GM23248 (cell line): ENCODE measurements at regions not wholly inside any gene's neighbourhood (a gene's known extent, or its start where the extent isn't known, plus 50 kb on each side); places are given as distances from the start of the nearest gene placed in this dataset.

Experiments
- DNase-seq: peaks from one replicate; pipeline ENCODE4 v3.0.0-alpha.2; 2015
- H2AFZ ChIP-seq: fragments of 200-600 bp; sonication (generic); 2 replicates; pipeline ENCODE4 v1.6.1; 2016; ENCODE audit warnings: antibody characterized with exemption
- H3F3A ChIP-seq: fragments of 200-600 bp; sonication (generic); 2 replicates; pipeline ENCODE4 v1.6.1; 2016; ENCODE audit warnings: mild to moderate bottlenecking, antibody characterized with exemption, mixed run types; ENCODE audit not compliant: insufficient read depth
- H3K27ac ChIP-seq: fragments of 200-600 bp; sonication (generic); 2 replicates; pipeline ENCODE4 v1.5.1; 2016; ENCODE audit warnings: mild to moderate bottlenecking
- H3K27me3 ChIP-seq: fragments of 200-600 bp; sonication (generic); replicated peaks from 2 replicates; pipeline ENCODE4 v1.6.1; 2016; ENCODE audit warnings: mild to moderate bottlenecking; ENCODE audit not compliant: insufficient read depth
- H3K36me3 ChIP-seq: fragments of 200-600 bp; sonication (generic); 2 replicates; pipeline ENCODE4 v1.6.1; 2016; ENCODE audit warnings: low read depth, mild to moderate bottlenecking
- H3K4me1 ChIP-seq: fragments of 200-600 bp; sonication (generic); 2 replicates; pipeline ENCODE4 v1.6.1; 2016; ENCODE audit warnings: mild to moderate bottlenecking; ENCODE audit not compliant: insufficient read depth
- H3K4me2 ChIP-seq: fragments of 200-600 bp; sonication (generic); one replicate; pipeline ENCODE4 v1.6.1; 2016; ENCODE audit warnings: mild to moderate bottlenecking; ENCODE audit not compliant: unreplicated experiment
- H3K4me3 ChIP-seq: fragments of 200-600 bp; sonication (generic); 2 replicates; pipeline ENCODE4 v1.5.1; 2016; ENCODE audit warnings: mild to moderate bottlenecking
- H3K79me2 ChIP-seq: fragments of 200-600 bp; sonication (generic); 2 replicates; pipeline ENCODE4 v1.6.1; 2016; ENCODE audit warnings: mild to moderate bottlenecking; ENCODE audit not compliant: insufficient read depth
- H3K9ac ChIP-seq: fragments of 200-600 bp; sonication (generic); 2 replicates; pipeline ENCODE4 v1.6.1; 2016; ENCODE audit warnings: mild to moderate bottlenecking
- H3K9me2 ChIP-seq: fragments of 200-600 bp; sonication (generic); 2 replicates; pipeline ENCODE4 v1.6.1; 2016; ENCODE audit warnings: mixed run types, mild to moderate bottlenecking, moderate library complexity; ENCODE audit not compliant: insufficient read depth
- H3K9me3 ChIP-seq: fragments of 200-600 bp; sonication (generic); one replicate; pipeline ENCODE4 v1.6.1; 2017; ENCODE audit warnings: low read depth
- H4K20me1 ChIP-seq: fragments of 200-600 bp; sonication (generic); 2 replicates; pipeline ENCODE4 v1.6.0; 2016; ENCODE audit not compliant: insufficient read depth
- EZH2 ChIP-seq: fragments of 200-600 bp; sonication (generic); IDR thresholded peaks from 2 replicates; pipeline ENCODE4 v1.6.1; 2018; ENCODE audit warnings: antibody characterized with exemption, mild to moderate bottlenecking; ENCODE audit not compliant: insufficient read depth, poor library complexity, severe bottlenecking
- EZH2phosphoT487 ChIP-seq: fragments of 200-600 bp; sonication (generic); IDR thresholded peaks from 2 replicates; pipeline ENCODE4 v1.6.1; 2018; ENCODE audit warnings: antibody characterized with exemption, moderate library complexity, mild to moderate bottlenecking, low read depth; ENCODE audit not compliant: insufficient read depth
- WGBS, 2 experiments: methylation state at CpG; one replicate each; pipeline ENCODE4 v1.1.6; 2015 to 2017; ENCODE audit warnings: low lambda C conversion rate in 2 of 2, low coverage in 1 of 2; ENCODE audit errors: missing lambda C conversion rate in 2 of 2; 5-methylcytosine and 5-hydroxymethylcytosine counted together
- in situ Hi-C: fragments of 300-500 bp; cut with MboI; formaldehyde crosslinking; loops from 2 replicates; pipeline ENCODE4 v1.15.0; 2020

GRCh38 chr16:51701025-51701424 lies 550.0 kb upstream of the SALL1 start:
- H3K27me3 ChIP-seq, result peaks cover 7% of the 10 kb centered on the region; the same call in 1 of the 2 replicates
- H3K4me1 ChIP-seq, result no peaks in the 10 kb centered on the region
- no peak overlapping the region for H3K9ac ChIP-seq
- H3K27ac ChIP-seq, result no peak overlapping the region
- H2AFZ ChIP-seq, result no peak overlapping the region
- no peaks in the 10 kb centered on the region for H3F3A ChIP-seq
- no peaks in the 10 kb centered on the region for H3K9me3 ChIP-seq
- H3K79me2 ChIP-seq, result no peaks in the 10 kb centered on the region
- TF ChIP-seq EZH2 (no peak), EZH2phosphoT487 (no peak)
- no peak for DNase-seq
- no peaks in the 10 kb centered on the region for H3K36me3 ChIP-seq
- H3K4me3 ChIP-seq, result no peak overlapping the region
- no peaks in the 10 kb centered on the region for H3K9me2 ChIP-seq
- H3K4me2 ChIP-seq, result no peak overlapping the region
- WGBS, 2 experiments, result 73 to 86% methylated on average over 1 of the region's 1 CpG
- in situ Hi-C loops, result no loop called here
- H4K20me1 ChIP-seq, result no peaks in the 10 kb centered on the region

- H3K4me1 ChIP-seq, result no peaks in the 10 kb centered on the region
- no peak for DNase-seq
- H3K9me2 ChIP-seq, result no peaks in the 10 kb centered on the region
- H3F3A ChIP-seq, result no peaks in the 10 kb centered on the region
- H3K4me3 ChIP-seq, result no peak overlapping the region
- peaks cover 7% of the 10 kb centered on the region; the same call in 1 of the 2 replicates for H3K27me3 ChIP-seq
- in situ Hi-C loops, result no loop called here
- no peak overlapping the region for H3K9ac ChIP-seq
- no peak overlapping the region for H2AFZ ChIP-seq
- WGBS, 2 experiments, result 60 to 67% methylated on average over 5 of the region's 5 CpGs
- H3K4me2 ChIP-seq, result no peak overlapping the region
- H4K20me1 ChIP-seq, result no peaks in the 10 kb centered on the region
- H3K79me2 ChIP-seq, result no peaks in the 10 kb centered on the region
- no peaks in the 10 kb centered on the region for H3K36me3 ChIP-seq
- no peak overlapping the region for H3K27ac ChIP-seq
- no peak for TF ChIP-seq EZH2
- TF ChIP-seq EZH2phosphoT487, result no peak
- H3K9me3 ChIP-seq, result no peaks in the 10 kb centered on the region
These were observed 548.8 kb upstream of the SALL1 start for GRCh38 chr16:51699686-51700396.

- no peaks in the 10 kb centered on the region for H4K20me1 ChIP-seq
- peaks cover 7% of the 10 kb centered on the region; the same call in 1 of the 2 replicates for H3K27me3 ChIP-seq
- TF ChIP-seq EZH2 (no peak), EZH2phosphoT487 (no peak)
- DNase-seq, result no peak
- H3K79me2 ChIP-seq, result no peaks in the 10 kb centered on the region
- H3K9me2 ChIP-seq, result no peaks in the 10 kb centered on the region
- no peak overlapping the region for H2AFZ ChIP-seq
- H3K9me3 ChIP-seq, result no peaks in the 10 kb centered on the region
- no peak overlapping the region for H3K4me2 ChIP-seq
- H3K4me1 ChIP-seq, result no peaks in the 10 kb centered on the region
- in situ Hi-C loops, result no loop called here
- no peak overlapping the region for H3K9ac ChIP-seq
- H3K36me3 ChIP-seq, result no peaks in the 10 kb centered on the region
- WGBS, 2 experiments, result 47 to 50% methylated on average over 2 of the region's 2 CpGs
- H3K27ac ChIP-seq, result no peak overlapping the region
- no peaks in the 10 kb centered on the region for H3F3A ChIP-seq
- no peak overlapping the region for H3K4me3 ChIP-seq
These were observed 547.6 kb upstream of the SALL1 start for GRCh38 chr16:51698647-51699046.

GRCh38 chr16:51697454-51697853 lies 546.4 kb upstream of the SALL1 start:
- H2AFZ ChIP-seq, result no peak overlapping the region
- no peaks in the 10 kb centered on the region for H3K36me3 ChIP-seq
- no peaks in the 10 kb centered on the region for H3K9me2 ChIP-seq
- H3K27ac ChIP-seq, result no peak overlapping the region
- H3K9ac ChIP-seq, result no peak overlapping the region
- peaks cover 7% of the 10 kb centered on the region; the same call in 1 of the 2 replicates for H3K27me3 ChIP-seq
- no peak overlapping the region for H3K4me2 ChIP-seq
- no peaks in the 10 kb centered on the region for H3K4me1 ChIP-seq
- in situ Hi-C loops, result no loop called here
- DNase-seq, result no peak
- H3F3A ChIP-seq, result no peaks in the 10 kb centered on the region
- no peaks in the 10 kb centered on the region for H3K9me3 ChIP-seq
- TF ChIP-seq EZH2 (no peak), EZH2phosphoT487 (no peak)
- no peaks in the 10 kb centered on the region for H3K79me2 ChIP-seq
- no peaks in the 10 kb centered on the region for H4K20me1 ChIP-seq
- no peak overlapping the region for H3K4me3 ChIP-seq
- 37 to 41% methylated on average over 2 of the region's 2 CpGs for WGBS, 2 experiments
